Activated naive CD4-positive, alpha-beta T cell treated with Interleukin-2 at 50 U/mL for 16 hours (primary cell): ENCODE measurements at regions not wholly inside any gene's neighbourhood (a gene's known extent, or its start where the extent isn't known, plus 50 kb on each side); places are given as distances from the start of the nearest gene placed in this dataset.
"Not testable (repeated sequence)": the region's sequence is repeated elsewhere in the genome, so short reads cannot be mapped to it uniquely, and the experiment has no call there.

Source experiments
- DNase-seq: peaks from one replicate; pipeline ENCODE4 v3.0.0-alpha.2; 2020

GRCh38 chr17:5870231-5870953 lies 199.8 kb upstream of the WSCD1 start:
- no peak for DNase-seq

GRCh38 chr17:5871666-5872065 lies 198.5 kb upstream of the WSCD1 start:
- DNase-seq, result no peak

- DNase-seq, result no peak
Measured at GRCh38 chr17:5872831-5873230, 197.3 kb upstream of the WSCD1 start.

GRCh38 chr17:5873781-5874180 lies 196.4 kb upstream of the WSCD1 start:
- no peak for DNase-seq

GRCh38 chr17:5874486-5874885 lies 195.7 kb upstream of the WSCD1 start:
- DNase-seq, result no peak

GRCh38 chr17:5877366-5877765 lies 192.8 kb upstream of the WSCD1 start:
- DNase-seq, result no peak

- DNase-seq, result no peak
Measured at GRCh38 chr17:5877948-5878347, 192.2 kb upstream of the WSCD1 start.

GRCh38 chr17:5881849-5882248 lies 188.3 kb upstream of the WSCD1 start:
- no peak for DNase-seq

GRCh38 chr17:5883775-5884665 lies 186.2 kb upstream of the WSCD1 start:
- DNase-seq, result no peak

GRCh38 chr17:5885336-5885735 lies 184.8 kb upstream of the WSCD1 start:
- DNase-seq, result no peak

- DNase-seq, result no peak
Measured at GRCh38 chr17:5888811-5889210, 181.4 kb upstream of the WSCD1 start.

- DNase-seq, result no peak
Measured at GRCh38 chr17:5892921-5893675, 177.1 kb upstream of the WSCD1 start.

GRCh38 chr17:5893741-5894140 lies 176.4 kb upstream of the WSCD1 start:
- DNase-seq, result no peak

- no peak for DNase-seq
Measured at GRCh38 chr17:5895276-5895675, 174.9 kb upstream of the WSCD1 start.

- DNase-seq, result no peak
Measured at GRCh38 chr17:5896215-5896614, 174.0 kb upstream of the WSCD1 start.

GRCh38 chr17:5897275-5897911 lies 172.8 kb upstream of the WSCD1 start:
- DNase-seq, result no peak

- not testable (repeated sequence) for DNase-seq
Measured at GRCh38 chr17:5897981-5898380, 172.2 kb upstream of the WSCD1 start.

- DNase-seq, result no peak
Measured at GRCh38 chr17:5898406-5898805, 171.8 kb upstream of the WSCD1 start.

GRCh38 chr17:5899496-5900195 lies 170.5 kb upstream of the WSCD1 start:
- DNase-seq, result no peak

- no peak for DNase-seq
Measured at GRCh38 chr17:5901731-5902130, 168.4 kb upstream of the WSCD1 start.

- DNase-seq, result no peak
Measured at GRCh38 chr17:5902181-5903140, 167.7 kb upstream of the WSCD1 start.
